Osteocyte (in vitro differentiated cells): ENCODE measurements at regions not wholly inside any gene's neighbourhood (a gene's known extent, or its start where the extent isn't known, plus 50 kb on each side); places are given as distances from the start of the nearest gene placed in this dataset.

ENCODE experiments used
- DNase-seq: peaks from one replicate; pipeline ENCODE4 v3.0.0; 2021; ENCODE audit warnings: mixed read lengths; ENCODE audit not compliant: unreplicated experiment; ENCODE audit errors: extremely low spot score
- H3K27ac Mint-ChIP-seq: one replicate; pipeline ENCODE4 v1.8.0; 2021; ENCODE audit warnings: mild to moderate bottlenecking, mixed read lengths; ENCODE audit not compliant: unreplicated experiment
- H3K27me3 Mint-ChIP-seq: one replicate; pipeline ENCODE4 v1.8.0; 2021; ENCODE audit warnings: mixed read lengths; ENCODE audit not compliant: unreplicated experiment
- H3K36me3 Mint-ChIP-seq: one replicate; pipeline ENCODE4 v1.8.0; 2021; ENCODE audit warnings: mixed read lengths; ENCODE audit not compliant: unreplicated experiment
- H3K4me1 Mint-ChIP-seq: one replicate; pipeline ENCODE4 v1.8.0; 2021; ENCODE audit warnings: mixed read lengths; ENCODE audit not compliant: unreplicated experiment
- H3K4me3 Mint-ChIP-seq: one replicate; pipeline ENCODE4 v1.8.0; 2021; ENCODE audit warnings: mild to moderate bottlenecking, moderate library complexity, mixed read lengths; ENCODE audit not compliant: unreplicated experiment
- H3K9me3 Mint-ChIP-seq: one replicate; pipeline ENCODE4 v1.8.0; 2021; ENCODE audit warnings: mixed read lengths; ENCODE audit not compliant: unreplicated experiment
- TF ChIP-seq, protein P1 (sequence below): fragments of 200-600 bp; sonication (generic); IDR thresholded peaks from 2 replicates; pipeline ENCODE4 v1.5.0; 2021; ENCODE audit warnings: antibody characterized with exemption, mild to moderate bottlenecking, moderate library complexity

DNA sequence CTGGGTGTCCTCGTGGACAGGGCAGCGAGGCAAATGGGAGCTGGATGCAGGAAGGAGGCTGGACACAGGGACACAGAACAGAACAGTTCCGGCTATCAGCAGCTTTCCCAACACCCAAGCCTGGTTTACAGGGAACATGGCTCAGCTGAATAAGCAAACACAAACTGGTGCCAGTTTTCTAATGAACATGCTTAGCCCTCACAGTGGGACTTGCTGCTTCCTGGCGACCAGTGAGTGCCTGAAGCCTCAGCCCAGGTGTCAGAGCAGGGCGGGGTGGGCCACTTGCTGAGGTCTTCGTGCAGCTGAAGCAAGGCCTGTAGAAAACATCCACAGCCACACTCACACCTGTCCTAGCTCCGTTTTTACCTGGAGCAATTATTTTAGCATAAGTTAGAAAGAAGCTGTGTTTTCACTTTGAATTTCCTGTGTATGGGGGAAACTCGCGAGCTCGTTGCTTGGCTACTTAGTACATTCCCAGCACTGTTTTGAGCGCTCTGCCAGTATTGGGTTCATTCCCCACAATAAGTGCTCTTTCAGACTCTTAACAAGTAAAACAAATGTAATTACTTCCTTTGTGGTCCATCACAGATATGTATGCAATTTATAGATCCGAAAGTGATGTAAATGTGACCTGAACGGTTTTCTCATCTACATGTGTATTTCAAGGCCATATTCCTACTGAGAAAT lies 261.2 kb upstream of the SHH start:
- H3K27me3 Mint-ChIP-seq = no peaks in the 10 kb centered on the region

DNA sequence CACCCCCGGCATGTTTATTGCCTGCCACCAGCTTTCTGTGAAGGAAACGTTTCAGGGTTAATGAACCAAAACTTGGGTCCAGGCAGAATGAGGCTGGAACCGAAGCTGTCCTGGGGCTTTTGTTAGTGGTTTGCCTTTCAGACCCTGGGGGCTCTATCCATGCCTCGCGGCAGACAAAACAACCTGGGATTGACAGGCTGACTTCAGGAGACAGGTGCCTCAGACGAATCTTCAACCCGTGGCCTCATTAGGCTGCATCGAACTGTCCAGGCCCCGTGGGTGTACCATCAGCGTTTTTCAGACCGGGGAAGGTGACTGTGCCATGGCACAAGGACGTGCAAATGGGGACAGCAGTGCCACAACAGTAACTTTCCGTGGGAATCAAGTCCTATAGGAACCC lies 259.3 kb upstream of the SHH start:
- H3K27me3 Mint-ChIP-seq = no peaks in the 10 kb centered on the region
- TF ChIP-seq, protein P1, sequence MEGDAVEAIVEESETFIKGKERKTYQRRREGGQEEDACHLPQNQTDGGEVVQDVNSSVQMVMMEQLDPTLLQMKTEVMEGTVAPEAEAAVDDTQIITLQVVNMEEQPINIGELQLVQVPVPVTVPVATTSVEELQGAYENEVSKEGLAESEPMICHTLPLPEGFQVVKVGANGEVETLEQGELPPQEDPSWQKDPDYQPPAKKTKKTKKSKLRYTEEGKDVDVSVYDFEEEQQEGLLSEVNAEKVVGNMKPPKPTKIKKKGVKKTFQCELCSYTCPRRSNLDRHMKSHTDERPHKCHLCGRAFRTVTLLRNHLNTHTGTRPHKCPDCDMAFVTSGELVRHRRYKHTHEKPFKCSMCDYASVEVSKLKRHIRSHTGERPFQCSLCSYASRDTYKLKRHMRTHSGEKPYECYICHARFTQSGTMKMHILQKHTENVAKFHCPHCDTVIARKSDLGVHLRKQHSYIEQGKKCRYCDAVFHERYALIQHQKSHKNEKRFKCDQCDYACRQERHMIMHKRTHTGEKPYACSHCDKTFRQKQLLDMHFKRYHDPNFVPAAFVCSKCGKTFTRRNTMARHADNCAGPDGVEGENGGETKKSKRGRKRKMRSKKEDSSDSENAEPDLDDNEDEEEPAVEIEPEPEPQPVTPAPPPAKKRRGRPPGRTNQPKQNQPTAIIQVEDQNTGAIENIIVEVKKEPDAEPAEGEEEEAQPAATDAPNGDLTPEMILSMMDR = no peak
- H3K27ac Mint-ChIP-seq = no peak overlapping the region
- H3K4me3 Mint-ChIP-seq = no peak overlapping the region
- no peaks in the 10 kb centered on the region for H3K36me3 Mint-ChIP-seq
- DNase-seq = no peak
- no peaks in the 10 kb centered on the region for H3K4me1 Mint-ChIP-seq
- peaks cover 24% of the 10 kb centered on the region for H3K9me3 Mint-ChIP-seq

More for the DNA sequence above, 261.2 kb upstream of the SHH start:
- TF ChIP-seq, protein P1 = no peak
- Mint-ChIP-seq H3K36me3 (no peaks in the 10 kb centered on the region), H3K9me3 (peaks cover 23% of the 10 kb centered on the region), H3K4me3 (no peak overlapping the region), H3K4me1 (no peaks in the 10 kb centered on the region), H3K27ac (no peak overlapping the region)
- no peak for DNase-seq

DNA sequence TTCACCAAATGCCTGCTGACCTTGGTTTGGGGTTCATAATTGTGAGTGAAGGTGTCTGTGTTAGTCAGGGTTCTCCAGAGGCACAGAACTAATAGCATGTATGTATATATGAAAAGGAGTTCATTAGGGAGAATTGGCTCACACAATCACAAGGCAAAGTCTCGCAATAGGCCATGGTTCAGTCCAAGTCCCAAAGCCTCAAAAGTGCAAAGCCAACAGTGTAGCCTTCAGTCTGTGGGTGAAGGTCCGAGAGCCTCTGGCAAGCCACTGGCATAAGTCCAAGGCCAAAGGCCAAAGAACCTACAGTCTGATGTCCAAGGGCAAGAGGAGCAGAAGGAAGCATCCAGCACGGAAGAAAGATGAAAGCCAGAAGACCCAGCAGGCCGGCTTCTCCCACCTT lies 257.6 kb upstream of the SHH start:
- peaks cover 34% of the 10 kb centered on the region for H3K9me3 Mint-ChIP-seq
- TF ChIP-seq, protein P1 = no peak
- DNase-seq = no peak
- H3K27me3 Mint-ChIP-seq = no peaks in the 10 kb centered on the region
- H3K27ac Mint-ChIP-seq = no peak overlapping the region
- no peaks in the 10 kb centered on the region for H3K36me3 Mint-ChIP-seq
- H3K4me1 Mint-ChIP-seq = no peaks in the 10 kb centered on the region
- no peak overlapping the region for H3K4me3 Mint-ChIP-seq

DNA sequence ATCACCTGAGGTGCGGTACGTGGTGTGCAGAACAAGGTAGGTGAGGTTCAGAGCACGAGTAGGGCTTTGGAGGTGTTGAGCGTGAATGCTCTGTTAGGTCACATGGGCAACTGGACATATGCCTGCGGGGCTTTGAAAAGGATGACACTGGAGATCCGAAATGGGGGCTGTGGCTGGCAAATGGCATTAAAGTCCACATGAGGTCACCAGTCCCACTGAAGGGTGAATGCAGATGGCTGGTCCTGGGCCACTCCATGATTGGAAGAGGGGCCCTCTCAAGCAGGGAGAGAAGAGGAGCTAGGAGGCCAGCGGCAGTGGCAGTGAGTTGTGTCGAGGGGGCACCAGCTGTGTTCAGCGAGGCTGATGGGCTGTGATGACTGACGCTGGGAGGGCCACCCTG lies 254.9 kb upstream of the SHH start:
- Mint-ChIP-seq H3K27me3 (no peaks in the 10 kb centered on the region), H3K36me3 (no peaks in the 10 kb centered on the region), H3K4me1 (no peaks in the 10 kb centered on the region), H3K9me3 (peaks cover 43% of the 10 kb centered on the region), H3K27ac (no peak overlapping the region), H3K4me3 (no peak overlapping the region)
- no peak for DNase-seq
- TF ChIP-seq, protein P1 = no peak

DNA sequence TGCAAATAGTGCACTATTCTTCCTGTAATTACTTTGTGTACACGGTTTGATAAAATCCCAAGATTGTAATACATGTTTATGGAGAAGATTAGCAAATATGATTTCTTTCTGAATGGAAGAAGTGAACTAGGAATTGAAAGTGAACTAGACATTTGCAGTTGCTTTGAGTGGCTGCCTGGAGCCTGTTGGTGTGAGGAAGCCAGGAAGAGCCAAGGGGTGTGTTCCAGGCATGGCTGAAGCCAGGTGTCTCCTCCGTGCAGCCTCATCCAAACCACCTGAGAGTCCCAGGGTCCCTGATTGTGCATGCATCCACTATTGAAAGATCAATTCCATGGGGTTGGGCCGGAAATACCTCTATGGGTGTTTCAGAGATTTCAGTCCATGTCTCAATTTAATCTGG lies 253.1 kb upstream of the SHH start:
- no peaks in the 10 kb centered on the region for H3K27me3 Mint-ChIP-seq
- peaks cover 48% of the 10 kb centered on the region for H3K9me3 Mint-ChIP-seq
- no peaks in the 10 kb centered on the region for H3K4me1 Mint-ChIP-seq
- no peak overlapping the region for H3K27ac Mint-ChIP-seq
- TF ChIP-seq, protein P1 = no peak
- H3K36me3 Mint-ChIP-seq = no peaks in the 10 kb centered on the region
- no peak overlapping the region for H3K4me3 Mint-ChIP-seq
- no peak for DNase-seq
